HL-60 (cell line): ENCODE measurements at regions not wholly inside any gene's neighbourhood (a gene's known extent, or its start where the extent isn't known, plus 50 kb on each side); places are given as distances from the start of the nearest gene placed in this dataset.

Source experiments
- DNase-seq, 2 experiments: peaks; one replicate each; pipeline ENCODE4 v3.0.0-alpha.2; 2010 to 2020; ENCODE audit warnings: low read depth in 1 of 2, low spot score in 1 of 2
- H3K27ac ChIP-seq: fragments of 250-450 bp; sonication (Bioruptor Pico); replicated peaks from 2 replicates; pipeline ENCODE4 v1.5.1; 2020; ENCODE audit warnings: mild to moderate bottlenecking, moderate library complexity
- H3K27me3 ChIP-seq: fragments of 250-450 bp; sonication (Bioruptor Pico); 2 replicates; pipeline ENCODE4 v1.5.1; 2021; ENCODE audit warnings: mild to moderate bottlenecking, moderate library complexity; ENCODE audit not compliant: insufficient read depth, poor library complexity, severe bottlenecking
- H3K4me3 ChIP-seq: replicated peaks from 2 replicates; pipeline ENCODE4 v1.5.1; 2011; ENCODE audit warnings: mild to moderate bottlenecking, control low read depth, low read length; ENCODE audit not compliant: insufficient read depth
- GABPA ChIP-seq: IDR thresholded peaks from 2 replicates; pipeline ENCODE4 v1.6.1; 2012; ENCODE audit warnings: low read depth
- POLR2AphosphoS5 ChIP-seq: IDR thresholded peaks from 2 replicates; pipeline ENCODE4 v1.6.1; 2012; ENCODE audit warnings: low read depth
- SPI1 ChIP-seq: IDR thresholded peaks from 2 replicates; pipeline ENCODE4 v1.6.1; 2012; ENCODE audit warnings: low read depth, mild to moderate bottlenecking, borderline replicate concordance
- TF ChIP-seq, protein P1 (sequence below): IDR thresholded peaks from 2 replicates; pipeline ENCODE4 v1.6.1; 2012; ENCODE audit warnings: low read depth; ENCODE audit not compliant: insufficient replicate concordance
- TF ChIP-seq, protein P2 (sequence below): IDR thresholded peaks from one replicate; pipeline ENCODE4 v1.5.1; 2011; ENCODE audit warnings: low read length, control low read depth, inconsistent platforms; ENCODE audit not compliant: insufficient read depth

DNA sequence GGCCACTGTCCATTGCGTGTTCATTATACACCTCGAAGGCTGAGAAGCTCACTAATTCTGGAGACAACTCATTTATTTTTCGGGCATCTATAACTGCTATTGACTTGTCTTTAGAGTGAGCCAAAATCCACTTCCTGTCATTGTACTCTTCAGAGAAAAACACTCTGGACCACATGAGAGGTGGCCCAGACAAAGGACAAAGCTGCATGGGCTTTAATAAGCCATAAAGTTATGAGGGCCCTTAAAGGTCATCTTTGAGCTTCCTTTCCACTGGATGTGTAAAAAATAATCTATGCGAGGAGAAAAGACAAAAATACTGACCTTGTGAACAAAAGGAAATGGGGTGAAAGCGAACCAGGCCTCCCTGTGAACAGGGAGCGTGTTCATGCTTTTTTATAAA lies 63.5 kb upstream of the ZC3H12C start:
- no peaks in the 10 kb centered on the region for H3K27me3 ChIP-seq
- no peak overlapping the region for H3K4me3 ChIP-seq
- no peak for DNase-seq
- no peak overlapping the region for H3K27ac ChIP-seq
- TF ChIP-seq GABPA = no peak
- no peak for TF ChIP-seq POLR2AphosphoS5
- TF ChIP-seq, protein P1, sequence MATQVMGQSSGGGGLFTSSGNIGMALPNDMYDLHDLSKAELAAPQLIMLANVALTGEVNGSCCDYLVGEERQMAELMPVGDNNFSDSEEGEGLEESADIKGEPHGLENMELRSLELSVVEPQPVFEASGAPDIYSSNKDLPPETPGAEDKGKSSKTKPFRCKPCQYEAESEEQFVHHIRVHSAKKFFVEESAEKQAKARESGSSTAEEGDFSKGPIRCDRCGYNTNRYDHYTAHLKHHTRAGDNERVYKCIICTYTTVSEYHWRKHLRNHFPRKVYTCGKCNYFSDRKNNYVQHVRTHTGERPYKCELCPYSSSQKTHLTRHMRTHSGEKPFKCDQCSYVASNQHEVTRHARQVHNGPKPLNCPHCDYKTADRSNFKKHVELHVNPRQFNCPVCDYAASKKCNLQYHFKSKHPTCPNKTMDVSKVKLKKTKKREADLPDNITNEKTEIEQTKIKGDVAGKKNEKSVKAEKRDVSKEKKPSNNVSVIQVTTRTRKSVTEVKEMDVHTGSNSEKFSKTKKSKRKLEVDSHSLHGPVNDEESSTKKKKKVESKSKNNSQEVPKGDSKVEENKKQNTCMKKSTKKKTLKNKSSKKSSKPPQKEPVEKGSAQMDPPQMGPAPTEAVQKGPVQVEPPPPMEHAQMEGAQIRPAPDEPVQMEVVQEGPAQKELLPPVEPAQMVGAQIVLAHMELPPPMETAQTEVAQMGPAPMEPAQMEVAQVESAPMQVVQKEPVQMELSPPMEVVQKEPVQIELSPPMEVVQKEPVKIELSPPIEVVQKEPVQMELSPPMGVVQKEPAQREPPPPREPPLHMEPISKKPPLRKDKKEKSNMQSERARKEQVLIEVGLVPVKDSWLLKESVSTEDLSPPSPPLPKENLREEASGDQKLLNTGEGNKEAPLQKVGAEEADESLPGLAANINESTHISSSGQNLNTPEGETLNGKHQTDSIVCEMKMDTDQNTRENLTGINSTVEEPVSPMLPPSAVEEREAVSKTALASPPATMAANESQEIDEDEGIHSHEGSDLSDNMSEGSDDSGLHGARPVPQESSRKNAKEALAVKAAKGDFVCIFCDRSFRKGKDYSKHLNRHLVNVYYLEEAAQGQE = no peak
- TF ChIP-seq SPI1 = no peak
- TF ChIP-seq, protein P2, sequence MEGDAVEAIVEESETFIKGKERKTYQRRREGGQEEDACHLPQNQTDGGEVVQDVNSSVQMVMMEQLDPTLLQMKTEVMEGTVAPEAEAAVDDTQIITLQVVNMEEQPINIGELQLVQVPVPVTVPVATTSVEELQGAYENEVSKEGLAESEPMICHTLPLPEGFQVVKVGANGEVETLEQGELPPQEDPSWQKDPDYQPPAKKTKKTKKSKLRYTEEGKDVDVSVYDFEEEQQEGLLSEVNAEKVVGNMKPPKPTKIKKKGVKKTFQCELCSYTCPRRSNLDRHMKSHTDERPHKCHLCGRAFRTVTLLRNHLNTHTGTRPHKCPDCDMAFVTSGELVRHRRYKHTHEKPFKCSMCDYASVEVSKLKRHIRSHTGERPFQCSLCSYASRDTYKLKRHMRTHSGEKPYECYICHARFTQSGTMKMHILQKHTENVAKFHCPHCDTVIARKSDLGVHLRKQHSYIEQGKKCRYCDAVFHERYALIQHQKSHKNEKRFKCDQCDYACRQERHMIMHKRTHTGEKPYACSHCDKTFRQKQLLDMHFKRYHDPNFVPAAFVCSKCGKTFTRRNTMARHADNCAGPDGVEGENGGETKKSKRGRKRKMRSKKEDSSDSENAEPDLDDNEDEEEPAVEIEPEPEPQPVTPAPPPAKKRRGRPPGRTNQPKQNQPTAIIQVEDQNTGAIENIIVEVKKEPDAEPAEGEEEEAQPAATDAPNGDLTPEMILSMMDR = no peak

DNA sequence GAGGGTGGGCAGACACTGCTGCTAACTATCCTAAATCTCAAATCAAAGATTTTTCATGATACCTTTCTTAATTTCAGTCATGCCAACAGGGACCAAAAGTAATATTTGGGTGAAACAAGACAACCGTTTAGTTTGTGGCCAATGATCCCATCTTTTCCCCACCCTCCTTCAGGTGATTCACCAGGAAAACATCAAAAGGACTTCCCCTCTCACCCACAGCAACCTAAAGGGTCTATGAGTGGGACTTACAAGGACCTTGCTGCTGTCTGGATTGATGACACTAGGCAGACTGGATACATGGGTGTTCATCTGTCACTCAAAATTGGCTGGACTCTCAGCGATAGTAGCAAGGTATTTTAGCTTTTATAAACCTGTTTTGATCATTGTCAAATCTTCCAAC lies 62.0 kb upstream of the ZC3H12C start:
- H3K27me3 ChIP-seq = no peaks in the 10 kb centered on the region
- H3K27ac ChIP-seq = no peak overlapping the region
- no peak overlapping the region for H3K4me3 ChIP-seq
- TF ChIP-seq POLR2AphosphoS5 = no peak
- no peak for TF ChIP-seq SPI1
- TF ChIP-seq, protein P2 = no peak
- TF ChIP-seq, protein P1 = no peak
- no peak for TF ChIP-seq GABPA
- DNase-seq = no peak

DNA sequence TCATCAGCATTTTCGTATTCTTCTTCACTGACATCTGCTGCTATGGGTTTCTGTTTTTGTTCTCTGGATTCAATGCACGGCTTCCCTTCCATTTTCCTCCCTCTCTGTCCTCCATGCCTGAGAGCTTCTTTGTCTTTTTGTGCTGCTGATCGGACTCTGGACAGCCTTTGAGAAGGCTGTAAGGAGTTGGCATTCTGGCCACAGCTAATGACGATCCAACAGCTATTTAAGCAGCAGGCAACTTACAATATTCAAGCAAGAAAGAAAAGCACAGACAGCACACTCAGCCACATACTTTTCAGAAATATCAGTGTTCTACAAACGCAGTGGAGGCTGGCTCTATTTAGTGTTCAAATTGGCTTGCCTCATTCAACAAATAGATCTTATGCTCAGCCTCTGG lies 60.9 kb upstream of the ZC3H12C start:
- no peak for TF ChIP-seq POLR2AphosphoS5
- TF ChIP-seq SPI1 = no peak
- TF ChIP-seq, protein P1 = no peak
- TF ChIP-seq, protein P2 = no peak
- TF ChIP-seq GABPA = no peak
- no peak overlapping the region for H3K4me3 ChIP-seq
- DNase-seq = no peak
- H3K27ac ChIP-seq = no peak overlapping the region
- H3K27me3 ChIP-seq = no peaks in the 10 kb centered on the region
